HepG2 (cell line): ENCODE measurements at regions not wholly inside any gene's neighbourhood (a gene's known extent, or its start where the extent isn't known, plus 50 kb on each side); places are given as distances from the start of the nearest gene placed in this dataset.
A peak's percentile ranks its signal among the peaks of the same experiment; 100 is the strongest.

ENCODE experiments used
- ADNP ChIP-seq: sonication (generic); formaldehyde crosslinking; IDR thresholded peaks from 2 replicates; pipeline ENCODE4 v1.4.0; 2020; ENCODE audit warnings: missing genetic modification reagents
- ATF4 ChIP-seq, 2 experiments: fragments of 450-650 bp in 1 of 2; sonication (generic) in 1 of 2; formaldehyde crosslinking; IDR thresholded peaks; 2 replicates each; pipeline versions ENCODE4 v1.5.0 to v1.8.0; 2020 to 2022; ENCODE audit warnings: mild to moderate bottlenecking in 1 of 2, missing genetic modification reagents in 1 of 2
- CAMTA2 ChIP-seq: sonication (generic); formaldehyde crosslinking; IDR thresholded peaks from 2 replicates; pipeline ENCODE4 v1.4.0; 2020; ENCODE audit warnings: mild to moderate bottlenecking, missing genetic modification reagents, borderline replicate concordance
- CBX5 ChIP-seq: sonication (generic); formaldehyde crosslinking; IDR thresholded peaks from 2 replicates; pipeline ENCODE4 v1.4.0; 2020; ENCODE audit warnings: missing genetic modification reagents, borderline replicate concordance
- DMTF1 ChIP-seq: sonication (generic); formaldehyde crosslinking; IDR thresholded peaks from 2 replicates; pipeline ENCODE4 v1.4.0; 2020; ENCODE audit warnings: mild to moderate bottlenecking, missing genetic modification reagents
- HMG20A ChIP-seq: IDR thresholded peaks from 2 replicates; pipeline ENCODE4 v1.6.1; 2016; ENCODE audit warnings: borderline replicate concordance
- HMG20B ChIP-seq: conservative IDR thresholded peaks from 2 replicates; pipeline ENCODE4 v1.6.1; 2016; ENCODE audit warnings: missing genetic modification reagents, missing compliant biosample characterization
- IRX3 ChIP-seq: sonication (generic); formaldehyde crosslinking; IDR thresholded peaks from 2 replicates; pipeline ENCODE4 v1.8.1; 2023; ENCODE audit warnings: mild to moderate bottlenecking, low read depth, missing genetic modification reagents, borderline replicate concordance
- MEF2D ChIP-seq: sonication (generic); formaldehyde crosslinking; IDR thresholded peaks from 2 replicates; pipeline ENCODE4 v1.5.1; 2020; ENCODE audit warnings: mild to moderate bottlenecking, missing genetic modification reagents
- NCOA2 ChIP-seq: sonication (generic); formaldehyde crosslinking; IDR thresholded peaks from 2 replicates; pipeline ENCODE4 v1.8.0; 2022; ENCODE audit warnings: inconsistent platforms
- PPARG ChIP-seq: conservative IDR thresholded peaks from 2 replicates; pipeline ENCODE4 v1.6.1; 2016; ENCODE audit warnings: missing biosample characterization, missing genetic modification reagents
- RELA ChIP-seq: sonication (generic); formaldehyde crosslinking; IDR thresholded peaks from 2 replicates; pipeline ENCODE4 v1.4.0; 2020; ENCODE audit warnings: missing genetic modification reagents
- REXO4 ChIP-seq: sonication (generic); formaldehyde crosslinking; IDR thresholded peaks from 2 replicates; pipeline ENCODE4 v1.8.0; 2022; ENCODE audit warnings: missing genetic modification reagents, mild to moderate bottlenecking, borderline replicate concordance
- RNF2 ChIP-seq: fragments of 450-650 bp; conservative IDR thresholded peaks from 2 replicates; pipeline ENCODE4 v1.6.1; 2016; ENCODE audit warnings: low read depth
- SNAI1 ChIP-seq: sonication (generic); formaldehyde crosslinking; IDR thresholded peaks from 2 replicates; pipeline ENCODE4 v1.5.0; 2020; ENCODE audit warnings: mild to moderate bottlenecking, missing genetic modification reagents, borderline replicate concordance
- SP1 ChIP-seq, 2 experiments: fragments of 450-650 bp in 1 of 2; sonication (generic) in 1 of 2; formaldehyde crosslinking in 1 of 2; IDR thresholded peaks; 2 replicates each; pipeline versions ENCODE4 v1.4.0 to v1.6.1; 2016 to 2020; ENCODE audit warnings: missing genetic modification reagents in 1 of 2
- ZNF251 ChIP-seq: sonication (generic); formaldehyde crosslinking; IDR thresholded peaks from 2 replicates; pipeline ENCODE4 v1.9.0; 2021; ENCODE audit warnings: mild to moderate bottlenecking, missing genetic modification reagents
- ZNF282 ChIP-seq: fragments of 450-650 bp; IDR thresholded peaks from 2 replicates; pipeline ENCODE4 v1.6.1; 2018; ENCODE audit not compliant: partially characterized antibody
- ZNF30 ChIP-seq: sonication (generic); formaldehyde crosslinking; IDR thresholded peaks from 2 replicates; pipeline ENCODE4 v1.5.0; 2020; ENCODE audit warnings: mild to moderate bottlenecking, missing genetic modification reagents
- ZNF432 ChIP-seq: sonication (generic); formaldehyde crosslinking; IDR thresholded peaks from 2 replicates; pipeline ENCODE4 v1.5.0; 2020; ENCODE audit warnings: missing genetic modification reagents, mild to moderate bottlenecking, borderline replicate concordance
- ZNF441 ChIP-seq: sonication (generic); formaldehyde crosslinking; IDR thresholded peaks from 2 replicates; pipeline ENCODE4 v1.7.0; 2021; ENCODE audit warnings: missing genetic modification reagents, borderline replicate concordance
- ZNF562 ChIP-seq: sonication (generic); formaldehyde crosslinking; IDR thresholded peaks from 2 replicates; pipeline ENCODE4 v1.8.0; 2022; ENCODE audit warnings: missing genetic modification reagents, borderline replicate concordance
- ZNF678 ChIP-seq: sonication (generic); formaldehyde crosslinking; IDR thresholded peaks from 2 replicates; pipeline ENCODE4 v1.4.0; 2020; ENCODE audit warnings: mild to moderate bottlenecking, missing genetic modification reagents
- ZSCAN21 ChIP-seq: sonication (generic); formaldehyde crosslinking; IDR thresholded peaks from 2 replicates; pipeline ENCODE4 v1.8.0; 2022; ENCODE audit warnings: mild to moderate bottlenecking, missing genetic modification reagents, moderate library complexity, borderline replicate concordance
- ZSCAN22 ChIP-seq: sonication (generic); formaldehyde crosslinking; IDR thresholded peaks from 2 replicates; pipeline ENCODE4 v1.4.0; 2020; ENCODE audit warnings: mild to moderate bottlenecking, missing genetic modification reagents
- ZXDC ChIP-seq: sonication (generic); formaldehyde crosslinking; IDR thresholded peaks from 2 replicates; pipeline ENCODE4 v1.5.0; 2020; ENCODE audit warnings: mild to moderate bottlenecking, missing genetic modification reagents

- no peak for TF ChIP-seq RNF2
- TF ChIP-seq ZSCAN22 = no peak
- peak; percentile 98 for TF ChIP-seq MEF2D (CRISPR knock-in tag)
- peak; percentile 65 for TF ChIP-seq NCOA2 (CRISPR knock-in tag)
- no peak for TF ChIP-seq CAMTA2
- no peak for TF ChIP-seq DMTF1 (CRISPR knock-in tag)
- TF ChIP-seq REXO4 (CRISPR knock-in tag) = no peak
- TF ChIP-seq ZNF282 = no peak
- TF ChIP-seq IRX3 (CRISPR knock-in tag) = no peak
- TF ChIP-seq ZNF30 (CRISPR knock-in tag) = no peak
- TF ChIP-seq HMG20A (CRISPR knock-in tag) = peak; percentile 76; the same call in 1 of the 2 replicates
- TF ChIP-seq SNAI1 = no peak
- TF ChIP-seq ZNF441 (CRISPR knock-in tag) = 0 out of 2 replicates have a peak, but pooled peaks have one; percentile 39
- TF ChIP-seq ZNF562 (CRISPR knock-in tag) = no peak
- no peak for TF ChIP-seq RELA (CRISPR knock-in tag)
- TF ChIP-seq CBX5 (CRISPR knock-in tag) = no peak
- TF ChIP-seq ZNF678 (CRISPR knock-in tag) = no peak
- no peak for TF ChIP-seq ZXDC (CRISPR knock-in tag)
- no peak for TF ChIP-seq ZSCAN21 (CRISPR knock-in tag)
- TF ChIP-seq ZNF251 (CRISPR knock-in tag) = no peak
- TF ChIP-seq PPARG (CRISPR knock-in tag) = 0 out of 2 replicates have a peak, but pooled peaks have one; percentile 50
- TF ChIP-seq SP1 (IDR thresholded peaks at IDR 0.05) = no peak
- no peak for TF ChIP-seq SP1 (CRISPR knock-in tag; IDR thresholded peaks at IDR 0.05)
- TF ChIP-seq HMG20B = no peak
- TF ChIP-seq ADNP (CRISPR knock-in tag) = no peak
- no peak for TF ChIP-seq ZNF432 (CRISPR knock-in tag)
- no peak for TF ChIP-seq ATF4 (CRISPR knock-in tag; IDR thresholded peaks at IDR 0.05)
Observed at GRCh38 chr10:88080213-88080612, 216.8 kb downstream of the PTEN start (continued).
